ENCODE measurements at regions not wholly inside any gene's neighbourhood (a gene's known extent, or its start where the extent isn't known, plus 50 kb on each side); places are given as distances from the start of the nearest gene placed in this dataset.

GRCh38 chr9:7570107-7570720 is 229.4 kb downstream of the DMAC1 start:
- ChIA-PET CTCF (interaction anchor here (0.5 to 2.0 kb wide), 19 partner anchors 9 to 1787 kb away, joined by 3 to 9 read pairs (median 3); no protein-coding TSS in a partner anchor), POLR2A (no interaction called here)
- DNase-seq (ENCODE audit: unreplicated experiment) = peak; percentile 81
- Mint-ChIP-seq H3K27me3 (ENCODE audit: insufficient read depth, unreplicated experiment) (peaks cover 26% of the 10 kb centered on the region), H3K36me3 (ENCODE audit: insufficient read depth, unreplicated experiment) (no peaks in the 10 kb centered on the region), H3K27ac (ENCODE audit: low read depth, unreplicated experiment) (no peak overlapping the region), H3K9me3 (ENCODE audit: unreplicated experiment) (no peaks in the 10 kb centered on the region), H3K4me3 (ENCODE audit: unreplicated experiment) (no peak overlapping the region), H3K4me1 (ENCODE audit: insufficient read depth, unreplicated experiment) (no peaks in the 10 kb centered on the region)
- intact Hi-C loops (cut with micrococcal nuclease) = loop anchor here (1.0 to 10.0 kb wide), 5 partner anchors 44 to 1783 kb away; no protein-coding TSS in a partner anchor
- no TSS peak for BruUV-seq (replicated peaks)
- peak; percentile 86 for TF ChIP-seq CTCF (IDR thresholded peaks at IDR 0.05; ENCODE audit: unreplicated experiment)

- no peak overlapping the region for H3K27ac Mint-ChIP-seq (ENCODE audit: low read depth, unreplicated experiment)
- no TSS peak for BruUV-seq (replicated peaks)
- H3K4me3 Mint-ChIP-seq (ENCODE audit: unreplicated experiment) = no peak overlapping the region
- no peak for DNase-seq (ENCODE audit: unreplicated experiment)
- no peaks in the 10 kb centered on the region for H3K36me3 Mint-ChIP-seq (ENCODE audit: insufficient read depth, unreplicated experiment)
- H3K9me3 Mint-ChIP-seq (ENCODE audit: unreplicated experiment) = no peaks in the 10 kb centered on the region
- peaks cover 33% of the 10 kb centered on the region for H3K27me3 Mint-ChIP-seq (ENCODE audit: insufficient read depth, unreplicated experiment)
- intact Hi-C loops (cut with micrococcal nuclease) = no loop called here
- no peak for TF ChIP-seq CTCF (IDR thresholded peaks at IDR 0.05; ENCODE audit: unreplicated experiment)
- CTCF ChIA-PET = interaction anchor here (0.7 to 0.9 kb wide), 4 partner anchors 14 to 1329 kb away, joined by 3 to 5 read pairs (median 4); no protein-coding TSS in a partner anchor
- POLR2A ChIA-PET = no interaction called here
- no peaks in the 10 kb centered on the region for H3K4me1 Mint-ChIP-seq (ENCODE audit: insufficient read depth, unreplicated experiment)
Observed at GRCh38 chr9:7567687-7568086, 231.9 kb downstream of the DMAC1 start.

GRCh38 chr9:7561527-7562080 is 238.0 kb downstream of the DMAC1 start:
- ChIA-PET POLR2A (no interaction called here), CTCF (interaction anchor here (2.2 kb wide), 1 partner anchor 8 kb away, joined by 9 read pairs; no protein-coding TSS in a partner anchor)
- no peak for DNase-seq (ENCODE audit: unreplicated experiment)
- BruUV-seq (replicated peaks) = no TSS peak
- no peaks in the 10 kb centered on the region for H3K36me3 Mint-ChIP-seq (ENCODE audit: insufficient read depth, unreplicated experiment)
- H3K4me1 Mint-ChIP-seq (ENCODE audit: insufficient read depth, unreplicated experiment) = no peaks in the 10 kb centered on the region
- H3K27me3 Mint-ChIP-seq (ENCODE audit: insufficient read depth, unreplicated experiment) = peaks cover 26% of the 10 kb centered on the region
- intact Hi-C loops (cut with micrococcal nuclease) = no loop called here
- no peak overlapping the region for H3K4me3 Mint-ChIP-seq (ENCODE audit: unreplicated experiment)
- no peaks in the 10 kb centered on the region for H3K9me3 Mint-ChIP-seq (ENCODE audit: unreplicated experiment)
- no peak overlapping the region for H3K27ac Mint-ChIP-seq (ENCODE audit: low read depth, unreplicated experiment)
- TF ChIP-seq CTCF (IDR thresholded peaks at IDR 0.05; ENCODE audit: unreplicated experiment) = no peak

- intact Hi-C loops (cut with micrococcal nuclease) = no loop called here
- no peak overlapping the region for H3K27ac Mint-ChIP-seq (ENCODE audit: low read depth, unreplicated experiment)
- TF ChIP-seq CTCF (IDR thresholded peaks at IDR 0.05; ENCODE audit: unreplicated experiment) = no peak
- ChIA-PET CTCF (interaction anchor here (2.2 kb wide), 1 partner anchor 9 kb away, joined by 9 read pairs; no protein-coding TSS in a partner anchor), POLR2A (no interaction called here)
- no peaks in the 10 kb centered on the region for H3K36me3 Mint-ChIP-seq (ENCODE audit: insufficient read depth, unreplicated experiment)
- peaks cover 23% of the 10 kb centered on the region for H3K27me3 Mint-ChIP-seq (ENCODE audit: insufficient read depth, unreplicated experiment)
- H3K9me3 Mint-ChIP-seq (ENCODE audit: unreplicated experiment) = no peaks in the 10 kb centered on the region
- H3K4me1 Mint-ChIP-seq (ENCODE audit: insufficient read depth, unreplicated experiment) = no peaks in the 10 kb centered on the region
- DNase-seq (ENCODE audit: unreplicated experiment) = no peak
- no peak overlapping the region for H3K4me3 Mint-ChIP-seq (ENCODE audit: unreplicated experiment)
- BruUV-seq (replicated peaks) = no TSS peak
Observed at GRCh38 chr9:7560669-7561305, 238.8 kb downstream of the DMAC1 start.
